ENCODE measurements at regions not wholly inside any gene's neighbourhood (a gene's known extent, or its start where the extent isn't known, plus 50 kb on each side); places are given as distances from the start of the nearest gene placed in this dataset.
"Not testable (repeated sequence)": the region's sequence is repeated elsewhere in the genome, so short reads cannot be mapped to it uniquely, and the experiment has no call there.

- TF ChIP-seq CTCF (IDR thresholded peaks at IDR 0.05; ENCODE audit: control insufficient read depth, insufficient read depth, low read depth, low read length, missing control alignments), result no peak
- DNase-seq (ENCODE audit: low read depth), result no peak
Measured at GRCh38 chr6:97347111-97347510, 64.1 kb upstream of the MMS22L start.

GRCh38 chr6:97361286-97361685 is 78.3 kb upstream of the MMS22L start:
- DNase-seq (ENCODE audit: low read depth), result no peak
- TF ChIP-seq CTCF (IDR thresholded peaks at IDR 0.05; ENCODE audit: control insufficient read depth, insufficient read depth, low read depth, low read length, missing control alignments), result no peak
- H3K4me3 ChIP-seq (ENCODE audit: control insufficient read depth, low read depth, low read length), result no peak overlapping the region

More at GRCh38 chr6:97347111-97347510, 64.1 kb upstream of the MMS22L start:
- H3K4me3 ChIP-seq (ENCODE audit: control insufficient read depth, low read depth, low read length), result no peak overlapping the region

GRCh38 chr6:97364327-97364726 is 81.3 kb upstream of the MMS22L start:
- no peak overlapping the region for H3K4me3 ChIP-seq (ENCODE audit: control insufficient read depth, low read depth, low read length)
- no peak for TF ChIP-seq CTCF (IDR thresholded peaks at IDR 0.05; ENCODE audit: control insufficient read depth, insufficient read depth, low read depth, low read length, missing control alignments)
- DNase-seq (ENCODE audit: low read depth), result no peak

- DNase-seq (ENCODE audit: low read depth), result not testable (repeated sequence)
Measured at GRCh38 chr6:97382071-97382470, 99.1 kb upstream of the MMS22L start.

GRCh38 chr6:97392735-97393134 is 109.7 kb upstream of the MMS22L start:
- no peak for DNase-seq (ENCODE audit: low read depth)
- TF ChIP-seq CTCF (IDR thresholded peaks at IDR 0.05; ENCODE audit: control insufficient read depth, insufficient read depth, low read depth, low read length, missing control alignments), result no peak
- no peak overlapping the region for H3K4me3 ChIP-seq (ENCODE audit: control insufficient read depth, low read depth, low read length)

More at GRCh38 chr6:97382071-97382470, 99.1 kb upstream of the MMS22L start:
- H3K4me3 ChIP-seq (ENCODE audit: control insufficient read depth, low read depth, low read length), result not testable (repeated sequence)

- peak; percentile 87 for TF ChIP-seq CTCF (IDR thresholded peaks at IDR 0.05; ENCODE audit: control insufficient read depth, insufficient read depth, low read depth, low read length, missing control alignments)
- H3K4me3 ChIP-seq (ENCODE audit: control insufficient read depth, low read depth, low read length), result no peak overlapping the region
- DNase-seq (ENCODE audit: low read depth), result peak; percentile 8
Measured at GRCh38 chr6:97394160-97394748, 111.2 kb upstream of the MMS22L start.

GRCh38 chr6:97396880-97397279 is 113.9 kb upstream of the MMS22L start:
- no peak overlapping the region for H3K4me3 ChIP-seq (ENCODE audit: control insufficient read depth, low read depth, low read length)
- no peak for TF ChIP-seq CTCF (IDR thresholded peaks at IDR 0.05; ENCODE audit: control insufficient read depth, insufficient read depth, low read depth, low read length, missing control alignments)
- DNase-seq (ENCODE audit: low read depth), result no peak
